ENCODE measurements at regions not wholly inside any gene's neighbourhood (a gene's known extent, or its start where the extent isn't known, plus 50 kb on each side); places are given as distances from the start of the nearest gene placed in this dataset.

GRCh38 chrX:40383969-40384368, 196.8 kb upstream of the ATP6AP2 start:
- Histone ChIP-seq H3K9me2 (ENCODE audit: insufficient read depth) (no peaks in the 10 kb centered on the region), H2AFZ (no peak overlapping the region), H3K27ac (no peak overlapping the region), H3K27me3 (ENCODE audit: insufficient read depth, low read depth) (no peaks in the 10 kb centered on the region), H3K4me3 (no peak overlapping the region), H3K4me2 (no peak overlapping the region), H3F3A (ENCODE audit: insufficient read depth, low read depth) (no peaks in the 10 kb centered on the region), H4K20me1 (ENCODE audit: insufficient read depth) (no peaks in the 10 kb centered on the region), H3K4me1 (replicated peaks; ENCODE audit: insufficient read depth) (no peaks in the 10 kb centered on the region), H3K9me3 (ENCODE audit: insufficient read depth, low read depth) (no peaks in the 10 kb centered on the region), H3K79me2 (ENCODE audit: low read depth) (no peaks in the 10 kb centered on the region), H3K36me3 (ENCODE audit: low read depth) (no peaks in the 10 kb centered on the region)
- no peak for DNase-seq
- intact Hi-C loops (cut with micrococcal nuclease; ENCODE audit: unreplicated experiment), result no loop called here
- no TSS peak for BruUV-seq (replicated peaks)
- TF ChIP-seq EZH2 (IDR thresholded peaks at IDR 0.05; ENCODE audit: low read depth) (no peak), CTCF (conservative IDR thresholded peaks at IDR 0.05) (no peak)
- ChIA-PET CTCF (no interaction called here), POLR2A (ENCODE audit: unreplicated experiment) (no interaction called here)

GRCh38 chrX:40383360-40383759, 197.4 kb upstream of the ATP6AP2 start:
- CTCF ChIA-PET, result no interaction called here
- H3K27me3 ChIP-seq (ENCODE audit: insufficient read depth, low read depth), result no peaks in the 10 kb centered on the region
- BruUV-seq (replicated peaks), result no TSS peak
- no peaks in the 10 kb centered on the region for H3K9me2 ChIP-seq (ENCODE audit: insufficient read depth)
- no peaks in the 10 kb centered on the region for H4K20me1 ChIP-seq (ENCODE audit: insufficient read depth)
- H3K36me3 ChIP-seq (ENCODE audit: low read depth), result no peaks in the 10 kb centered on the region
- POLR2A ChIA-PET (ENCODE audit: unreplicated experiment), result no interaction called here
- intact Hi-C loops (cut with micrococcal nuclease; ENCODE audit: unreplicated experiment), result no loop called here
- DNase-seq, result no peak
- no peak overlapping the region for H3K27ac ChIP-seq
- H3K4me3 ChIP-seq, result no peak overlapping the region
- no peaks in the 10 kb centered on the region for H3F3A ChIP-seq (ENCODE audit: insufficient read depth, low read depth)
- no peaks in the 10 kb centered on the region for H3K79me2 ChIP-seq (ENCODE audit: low read depth)
- no peak overlapping the region for H3K4me2 ChIP-seq
- no peak overlapping the region for H2AFZ ChIP-seq
- no peak for TF ChIP-seq CTCF (conservative IDR thresholded peaks at IDR 0.05)
- H3K4me1 ChIP-seq (replicated peaks; ENCODE audit: insufficient read depth), result no peaks in the 10 kb centered on the region
- no peaks in the 10 kb centered on the region for H3K9me3 ChIP-seq (ENCODE audit: insufficient read depth, low read depth)

DNA sequence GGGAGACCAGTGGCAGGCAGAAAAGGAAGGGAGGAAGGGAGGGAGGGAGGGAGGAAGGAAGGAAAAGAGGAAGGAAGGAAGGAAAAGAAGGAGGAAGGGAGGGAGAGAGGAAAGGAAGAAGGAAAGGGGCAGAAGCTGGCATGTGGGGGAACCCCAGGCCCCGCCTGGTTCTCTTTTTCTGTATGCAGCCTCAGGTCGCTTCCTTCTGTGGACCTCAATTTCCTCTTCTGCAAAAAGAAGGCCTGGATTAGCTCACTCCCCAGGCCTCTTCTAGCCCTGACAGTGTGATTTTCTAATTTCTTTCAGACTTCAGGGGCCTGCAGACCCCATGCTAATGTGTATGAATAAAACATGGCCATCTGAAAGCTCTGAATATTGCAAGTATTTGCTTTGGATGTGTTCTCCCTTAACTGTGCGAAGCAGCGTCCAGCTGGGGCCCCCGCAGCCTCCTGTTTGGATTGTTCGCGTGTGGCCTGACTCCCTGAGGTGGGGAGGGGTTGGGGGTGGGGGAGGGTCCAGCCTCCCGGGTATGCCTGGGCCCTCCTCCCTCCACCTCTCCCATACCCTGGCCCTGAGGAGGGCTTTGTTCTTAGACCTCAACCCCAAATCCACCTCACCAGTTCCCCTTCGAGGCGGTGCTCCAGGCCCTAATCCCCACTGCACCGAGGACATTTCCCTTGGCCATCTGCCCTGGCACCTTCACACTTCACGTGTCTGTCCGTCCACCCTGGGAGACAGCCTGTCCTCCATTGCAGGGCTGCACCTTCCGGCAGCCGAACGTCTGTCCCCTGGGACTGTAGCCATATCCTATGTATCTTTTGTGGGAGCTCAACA, 199.9 kb upstream of the ATP6AP2 start:
- no peak for TF ChIP-seq EZH2 (IDR thresholded peaks at IDR 0.05; ENCODE audit: low read depth)
- TF ChIP-seq CTCF (conservative IDR thresholded peaks at IDR 0.05), result no peak
- ChIA-PET CTCF (no interaction called here), POLR2A (ENCODE audit: unreplicated experiment) (no interaction called here)
- no peaks in the 10 kb centered on the region for H3K36me3 ChIP-seq (ENCODE audit: low read depth)
- no peaks in the 10 kb centered on the region for H3K9me3 ChIP-seq (ENCODE audit: insufficient read depth, low read depth)
- H3K4me1 ChIP-seq (replicated peaks; ENCODE audit: insufficient read depth), result no peaks in the 10 kb centered on the region
- no peak for DNase-seq
- no peaks in the 10 kb centered on the region for H3K9me2 ChIP-seq (ENCODE audit: insufficient read depth)
- H3K4me2 ChIP-seq, result no peak overlapping the region
- no peaks in the 10 kb centered on the region for H4K20me1 ChIP-seq (ENCODE audit: insufficient read depth)
- no peak overlapping the region for H3K4me3 ChIP-seq
- H3K27me3 ChIP-seq (ENCODE audit: insufficient read depth, low read depth), result no peaks in the 10 kb centered on the region
- no peak overlapping the region for H3K27ac ChIP-seq
- BruUV-seq (replicated peaks), result no TSS peak
- intact Hi-C loops (cut with micrococcal nuclease; ENCODE audit: unreplicated experiment), result no loop called here
- no peak overlapping the region for H2AFZ ChIP-seq
- no peaks in the 10 kb centered on the region for H3K79me2 ChIP-seq (ENCODE audit: low read depth)
- H3F3A ChIP-seq (ENCODE audit: insufficient read depth, low read depth), result no peaks in the 10 kb centered on the region

Data from PC-9 (cell line).